Tibial artery (tissue), 4 donors: ENCODE measurements at regions not wholly inside any gene's neighbourhood (a gene's known extent, or its start where the extent isn't known, plus 50 kb on each side); places are given as distances from the start of the nearest gene placed in this dataset.
"Not testable (repeated sequence)": the region's sequence is repeated elsewhere in the genome, so short reads cannot be mapped to it uniquely, and the experiment has no call there.

Experiments used
- DNase-seq, 2 donors: peaks; one replicate each; pipeline ENCODE4 v3.0.0-alpha.2; 2019
- H3K27ac ChIP-seq, 2 donors: fragments of 200-600 bp; sonication (generic) in 1 of 2; 1 replicate in 1 of 2; 2 replicates in 1 of 2; pipeline ENCODE4 v1.5.1; 2018 to 2019; ENCODE audit warnings: mild to moderate bottlenecking in 1 of 2
- H3K27me3 ChIP-seq, 2 donors: fragments of 200-600 bp; sonication (generic) in 1 of 2; one replicate each; pipeline versions ENCODE4 v1.5.1 to v1.6.0; 2016 to 2019
- H3K36me3 ChIP-seq, 3 donors: fragments of 200-600 bp; sonication (generic) in 2 of 3; one replicate each; pipeline ENCODE4 v1.5.1; 2016 to 2019; ENCODE audit warnings: mild to moderate bottlenecking in 2 of 3
- H3K4me1 ChIP-seq, 4 donors: fragments of 200-600 bp; sonication (generic) in 2 of 4; 1 replicate in 3 of 4; 2 replicates in 1 of 4; pipeline ENCODE4 v1.5.1; 2016 to 2019
- H3K4me3 ChIP-seq, 2 donors: fragments of 200-600 bp; sonication (generic) in 1 of 2; 1 replicate in 1 of 2; 2 replicates in 1 of 2; pipeline ENCODE4 v1.5.1; 2018 to 2019; ENCODE audit warnings: mild to moderate bottlenecking in 2 of 2
- H3K9me3 ChIP-seq, 3 donors: fragments of 200-600 bp; sonication (generic) in 1 of 3; one replicate each; pipeline ENCODE4 v1.5.1; 2016 to 2019
- intact Hi-C: fragments of 100-400 bp; cut with DNase I; formaldehyde crosslinking; loops from one replicate; pipeline ENCODE4 v1.15.0; 2023; ENCODE audit warnings: low total_unique reads
- TF ChIP-seq, protein P1 (sequence below), 2 experiments: fragments of 200-600 bp in 1 of 2; fragments of 450-650 bp in 1 of 2; IDR thresholded peaks; one replicate each; pipeline ENCODE4 v1.5.1; 2017 to 2019; ENCODE audit warnings: antibody characterized with exemption in 2 of 2, mild to moderate bottlenecking in 1 of 2, moderate library complexity in 1 of 2

DNA sequence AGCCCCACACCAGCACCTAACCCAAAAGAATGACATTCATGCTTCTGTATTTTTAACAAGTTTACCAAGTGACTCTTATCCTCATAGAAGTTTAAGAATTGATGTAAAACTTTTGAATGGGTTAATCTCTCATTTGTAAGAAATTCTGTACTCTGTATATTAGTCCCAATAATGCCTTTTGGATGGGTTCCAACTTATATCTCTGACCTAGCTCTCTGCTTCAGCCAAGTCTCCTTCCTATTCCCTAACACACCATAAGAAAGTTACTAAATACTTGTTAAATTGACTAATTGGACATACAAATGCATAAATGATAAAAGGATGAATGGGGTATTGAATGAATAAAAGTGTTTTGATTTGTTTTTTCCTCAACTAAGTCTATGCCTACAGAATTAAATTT is 557.3 kb downstream of the TMTC2 start:
- H3K36me3 ChIP-seq, result no peaks in the 10 kb centered on the region
- H3K9me3 ChIP-seq, result no peaks in the 10 kb centered on the region
- no peak overlapping the region for H3K4me3 ChIP-seq
- H3K27me3 ChIP-seq, result no peaks in the 10 kb centered on the region
- TF ChIP-seq, protein P1, sequence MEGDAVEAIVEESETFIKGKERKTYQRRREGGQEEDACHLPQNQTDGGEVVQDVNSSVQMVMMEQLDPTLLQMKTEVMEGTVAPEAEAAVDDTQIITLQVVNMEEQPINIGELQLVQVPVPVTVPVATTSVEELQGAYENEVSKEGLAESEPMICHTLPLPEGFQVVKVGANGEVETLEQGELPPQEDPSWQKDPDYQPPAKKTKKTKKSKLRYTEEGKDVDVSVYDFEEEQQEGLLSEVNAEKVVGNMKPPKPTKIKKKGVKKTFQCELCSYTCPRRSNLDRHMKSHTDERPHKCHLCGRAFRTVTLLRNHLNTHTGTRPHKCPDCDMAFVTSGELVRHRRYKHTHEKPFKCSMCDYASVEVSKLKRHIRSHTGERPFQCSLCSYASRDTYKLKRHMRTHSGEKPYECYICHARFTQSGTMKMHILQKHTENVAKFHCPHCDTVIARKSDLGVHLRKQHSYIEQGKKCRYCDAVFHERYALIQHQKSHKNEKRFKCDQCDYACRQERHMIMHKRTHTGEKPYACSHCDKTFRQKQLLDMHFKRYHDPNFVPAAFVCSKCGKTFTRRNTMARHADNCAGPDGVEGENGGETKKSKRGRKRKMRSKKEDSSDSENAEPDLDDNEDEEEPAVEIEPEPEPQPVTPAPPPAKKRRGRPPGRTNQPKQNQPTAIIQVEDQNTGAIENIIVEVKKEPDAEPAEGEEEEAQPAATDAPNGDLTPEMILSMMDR (IDR thresholded peaks at IDR 0.05), result no peak
- intact Hi-C loops, result no loop called here
- DNase-seq, result no peak
- no peak overlapping the region for H3K27ac ChIP-seq
- H3K4me1 ChIP-seq, result no peaks in the 10 kb centered on the region

DNA sequence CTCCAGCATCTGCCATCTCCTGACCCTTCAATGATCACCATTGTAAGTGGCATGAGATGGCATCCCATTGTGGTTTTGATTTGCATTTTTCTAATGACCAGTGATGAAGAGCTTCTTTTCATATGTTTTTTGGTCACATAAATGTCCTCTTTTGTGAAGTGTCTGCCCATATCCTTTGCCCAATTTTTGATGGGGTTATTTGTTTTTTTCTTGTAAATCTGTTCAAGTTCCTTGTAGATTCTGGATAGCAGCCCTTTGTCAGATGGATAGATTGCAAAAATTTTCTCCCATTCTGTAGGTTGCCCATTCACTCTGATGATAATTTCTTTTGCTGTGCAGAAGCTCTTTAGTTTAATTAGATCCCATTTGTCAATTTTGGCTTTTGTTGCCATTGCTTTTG is 547.3 kb downstream of the TMTC2 start:
- H3K36me3 ChIP-seq, H3K4me3 ChIP-seq, H3K27ac ChIP-seq, intact Hi-C loops, H3K9me3 ChIP-seq, DNase-seq, H3K27me3 ChIP-seq, H3K4me1 ChIP-seq: not testable (repeated sequence)

DNA sequence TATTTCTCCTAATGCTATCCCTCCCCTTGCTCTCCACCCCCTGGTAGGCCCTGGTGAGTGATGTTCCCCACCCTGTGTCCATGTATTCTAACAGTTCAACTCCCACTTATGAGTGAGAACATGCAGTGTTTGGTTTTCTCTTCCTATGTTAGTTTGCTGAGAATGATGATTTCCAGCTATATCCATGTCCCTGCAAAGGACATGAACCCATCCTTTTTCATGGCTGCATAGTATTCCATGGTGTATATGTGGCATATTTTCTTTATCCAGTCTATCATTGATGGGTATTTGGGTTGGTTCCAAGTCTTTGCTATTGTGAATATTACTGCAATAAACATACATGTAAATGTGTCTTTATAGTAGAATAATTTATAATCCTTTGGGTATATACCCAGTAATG is 540.3 kb downstream of the TMTC2 start:
- H3K36me3 ChIP-seq, H3K27ac ChIP-seq, H3K27me3 ChIP-seq, H3K9me3 ChIP-seq, H3K4me3 ChIP-seq, H3K4me1 ChIP-seq, intact Hi-C loops, DNase-seq: not testable (repeated sequence)

DNA sequence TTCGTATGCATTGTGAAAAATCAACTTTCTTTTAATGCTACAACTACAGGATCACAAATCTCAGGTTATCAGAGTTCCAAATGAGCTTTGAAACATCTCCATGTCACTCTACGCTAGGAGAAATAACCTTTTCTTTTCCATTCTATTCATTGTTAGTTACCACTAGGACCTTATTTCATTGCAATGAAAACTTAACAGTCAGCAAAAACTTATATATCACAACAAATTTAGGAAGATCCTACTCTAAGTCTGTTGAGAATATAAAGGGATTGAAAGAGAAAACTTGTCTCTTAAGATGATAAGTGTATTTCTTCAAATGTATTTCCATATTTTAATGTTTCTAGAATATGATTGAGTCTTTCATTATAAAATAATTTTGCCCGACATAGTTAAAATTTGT is 539.1 kb downstream of the TMTC2 start:
- no peak for DNase-seq
- Histone ChIP-seq H3K36me3 (no peaks in the 10 kb centered on the region), H3K27me3 (no peaks in the 10 kb centered on the region), H3K4me1 (no peaks in the 10 kb centered on the region), H3K4me3 (no peak overlapping the region), H3K9me3 (no peaks in the 10 kb centered on the region), H3K27ac (no peak overlapping the region)
- intact Hi-C loops, result no loop called here
- TF ChIP-seq, protein P1 (IDR thresholded peaks at IDR 0.05), result no peak

DNA sequence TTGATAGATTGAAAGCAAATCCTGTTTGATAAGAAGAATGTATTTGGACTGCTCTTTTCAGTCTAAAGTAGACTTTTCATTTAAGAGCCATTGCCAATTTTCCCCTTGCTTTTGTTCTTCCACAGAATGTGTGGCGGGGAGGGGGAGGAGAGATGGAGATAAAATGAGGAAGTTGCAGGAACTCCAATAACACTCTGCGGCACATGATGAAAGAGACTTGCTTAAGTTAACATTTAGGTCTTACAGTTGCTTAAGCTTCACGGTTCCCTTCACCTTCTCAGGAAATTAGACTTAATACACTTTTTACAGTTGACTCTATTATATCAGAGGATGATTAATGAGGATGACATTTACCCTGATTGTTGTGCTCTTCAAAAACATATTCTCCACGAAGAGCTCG is 537.3 kb downstream of the TMTC2 start:
- Histone ChIP-seq H3K27me3 (no peaks in the 10 kb centered on the region), H3K4me1 (no peaks in the 10 kb centered on the region), H3K36me3 (no peaks in the 10 kb centered on the region), H3K9me3 (no peaks in the 10 kb centered on the region), H3K4me3 (no peak overlapping the region), H3K27ac (no peak overlapping the region)
- DNase-seq, result no peak
- TF ChIP-seq, protein P1 (IDR thresholded peaks at IDR 0.05), result no peak
- intact Hi-C loops, result no loop called here

DNA sequence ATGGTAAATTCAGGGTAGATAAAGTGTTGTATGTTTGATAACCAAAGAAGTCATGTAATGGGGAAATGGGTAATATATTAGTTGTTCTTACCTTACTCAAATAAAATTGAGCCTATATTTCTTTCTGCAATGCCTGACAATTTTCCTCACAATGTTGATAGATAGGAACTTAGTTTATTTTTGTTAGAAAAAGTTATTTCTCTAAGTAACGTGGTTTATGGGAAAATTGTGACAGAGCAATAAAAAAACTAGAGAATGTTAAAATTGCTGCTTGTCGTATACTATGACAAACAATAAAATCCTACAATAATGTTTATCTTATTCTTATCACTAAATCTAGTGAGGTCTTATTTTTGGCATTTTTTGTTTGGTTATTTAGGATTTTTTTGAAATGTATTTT is 534.1 kb downstream of the TMTC2 start:
- no peak for DNase-seq
- TF ChIP-seq, protein P1 (IDR thresholded peaks at IDR 0.05), result no peak
- Histone ChIP-seq H3K4me3 (no peak overlapping the region), H3K27me3 (no peaks in the 10 kb centered on the region), H3K36me3 (no peaks in the 10 kb centered on the region), H3K4me1 (no peaks in the 10 kb centered on the region), H3K27ac (no peak overlapping the region), H3K9me3 (no peaks in the 10 kb centered on the region)
- intact Hi-C loops, result no loop called here

DNA sequence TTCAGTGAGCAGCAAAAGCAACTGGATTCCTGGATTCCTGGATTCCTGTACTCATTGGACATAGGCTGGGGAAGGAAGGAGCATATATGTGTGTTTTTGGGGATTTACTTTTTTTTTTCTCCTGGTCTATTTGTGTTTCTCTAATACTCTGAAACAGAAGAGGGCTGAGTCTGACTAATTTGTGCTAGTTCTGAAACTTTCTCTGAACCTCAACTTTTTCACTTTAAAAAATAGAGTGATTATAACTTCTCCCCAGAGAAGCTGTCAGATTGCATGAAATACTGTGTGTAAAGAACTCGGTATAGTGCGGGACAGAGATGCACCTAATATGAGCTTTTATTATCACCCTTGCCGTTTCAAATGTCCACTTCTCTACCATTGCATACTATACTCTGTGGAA is 529.5 kb downstream of the TMTC2 start:
- Histone ChIP-seq H3K27me3 (no peaks in the 10 kb centered on the region), H3K27ac (no peak overlapping the region), H3K36me3 (no peaks in the 10 kb centered on the region), H3K9me3 (no peaks in the 10 kb centered on the region), H3K4me1 (no peaks in the 10 kb centered on the region), H3K4me3 (no peak overlapping the region)
- intact Hi-C loops, result no loop called here
- DNase-seq, result no peak
- TF ChIP-seq, protein P1 (IDR thresholded peaks at IDR 0.05), result no peak
